NT2/D1 (cell line): ENCODE measurements at regions not wholly inside any gene's neighbourhood (a gene's known extent, or its start where the extent isn't known, plus 50 kb on each side); places are given as distances from the start of the nearest gene placed in this dataset.

Experiments used
- YY1 ChIP-seq: IDR thresholded peaks from 2 replicates; pipeline ENCODE4 v1.6.1; 2011; ENCODE audit not compliant: insufficient read length, insufficient read depth
- ZNF274 ChIP-seq: IDR thresholded peaks from 2 replicates; pipeline ENCODE4 v1.6.1; 2011; ENCODE audit warnings: mild to moderate bottlenecking, low read depth, low read length

DNA sequence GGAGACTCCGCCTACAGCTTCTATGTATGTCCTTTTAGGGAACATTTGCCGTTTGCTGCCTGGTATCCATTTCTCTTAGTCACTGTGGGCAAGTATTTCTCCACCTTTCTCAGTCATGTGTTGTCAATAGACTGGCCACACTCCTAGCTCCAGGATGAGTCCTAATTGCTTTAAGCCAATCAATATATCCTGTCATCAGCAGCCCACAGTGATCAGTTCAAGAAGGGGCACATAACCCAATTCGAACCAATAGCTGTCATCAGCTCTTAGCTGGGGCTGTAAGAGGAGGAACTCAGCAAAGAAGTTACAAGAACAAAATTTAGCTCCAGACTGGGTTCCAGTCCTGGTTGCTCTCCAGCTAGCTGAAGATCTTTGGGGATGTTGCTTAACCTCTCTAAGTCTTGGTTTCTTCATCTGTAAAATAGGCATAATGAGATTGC is 70.7 kb upstream of the MAN2A1 start:
- TF ChIP-seq YY1 = no peak
- TF ChIP-seq ZNF274 = no peak
